Left renal pelvis (tissue), 4 donors: ENCODE measurements at regions not wholly inside any gene's neighbourhood (a gene's known extent, or its start where the extent isn't known, plus 50 kb on each side); places are given as distances from the start of the nearest gene placed in this dataset.

Experiments
- DNase-seq, 4 donors: peaks; one replicate each; pipeline ENCODE4 v3.0.0-alpha.2; 2013; ENCODE audit warnings: low read depth in 4 of 4, low spot score in 3 of 4

GRCh38 chr3:156620901-156621300, 53.5 kb upstream of the TIPARP start:
- no peak for DNase-seq

- DNase-seq = no peak
Measured at GRCh38 chr3:156620260-156620659, 54.1 kb upstream of the TIPARP start.

GRCh38 chr3:156619376-156619775, 55.0 kb upstream of the TIPARP start:
- no peak for DNase-seq

- no peak for DNase-seq
Measured at GRCh38 chr3:156617781-156618180, 56.6 kb upstream of the TIPARP start.

GRCh38 chr3:156617145-156617544, 57.2 kb upstream of the TIPARP start:
- DNase-seq = no peak

- no peak for DNase-seq
Measured at GRCh38 chr3:156615592-156616173, 58.7 kb upstream of the TIPARP start.

GRCh38 chr3:156614642-156615511, 59.5 kb upstream of the TIPARP start:
- no peak for DNase-seq

- no peak for DNase-seq
Measured at GRCh38 chr3:156612903-156613302, 58.0 kb upstream of the SSR3 start.

- DNase-seq = no peak
Measured at GRCh38 chr3:156611870-156612494, 57.1 kb upstream of the SSR3 start.

- no peak for DNase-seq
Measured at GRCh38 chr3:156610154-156610553, 55.2 kb upstream of the SSR3 start.

GRCh38 chr3:156609546-156609945, 54.6 kb upstream of the SSR3 start:
- no peak for DNase-seq

GRCh38 chr3:156608601-156609514, 53.9 kb upstream of the SSR3 start:
- no peak for DNase-seq

- DNase-seq = no peak
Measured at GRCh38 chr3:156606729-156607128, 51.8 kb upstream of the SSR3 start.

- peak in 2 of 4 donors; percentile 39 to 42 for DNase-seq
Measured at GRCh38 chr3:156605686-156606605, 51.0 kb upstream of the SSR3 start.

- no peak for DNase-seq
Measured at GRCh38 chr3:156604642-156605144, 49.8 kb upstream of the SSR3 start.
